H1 (cell line): ENCODE measurements at regions not wholly inside any gene's neighbourhood (a gene's known extent, or its start where the extent isn't known, plus 50 kb on each side); places are given as distances from the start of the nearest gene placed in this dataset.

Experiments
- CTCF ChIA-PET: fragments of 300-600 bp; sonication (Branson Sonifier 250); formaldehyde crosslinking; loops from one replicate; lab custom pipeline; 2021; ENCODE audit not compliant: partially characterized antibody; lab: Charles Lee
- POLR2A ChIA-PET: fragments of 300-600 bp; sonication (Branson Sonifier 250); formaldehyde crosslinking; loops from one replicate; lab custom pipeline; 2021; ENCODE audit warnings: inconsistent platforms; ENCODE audit not compliant: partially characterized antibody; lab: Charles Lee
- DNase-seq, 2 experiments: peaks; one replicate each; pipeline versions ENCODE4 v3.0.0 to v3.0.0-alpha.2; 2010 to 2022; ENCODE audit warnings: low spot score in 2 of 2, low read depth in 1 of 2, mixed read lengths in 1 of 2
- FAIRE-seq: peaks from 2 replicates; lab custom pipeline; 2011; peaks lifted over from hg19 to GRCh38; lab: Jason Lieb, UNC
- H2AFZ ChIP-seq: 2 replicates; pipeline ENCODE4 v1.8.1; 2012; ENCODE audit warnings: low read length, inconsistent platforms
- H2AK5ac ChIP-seq: 2 replicates; pipeline ENCODE4 v1.6.1; 2013; ENCODE audit warnings: low read depth, low read length
- H2BK120ac ChIP-seq: replicated peaks from 2 replicates; pipeline ENCODE3; 2013; ENCODE audit warnings: low read depth, low read length, inconsistent platforms
- H2BK12ac ChIP-seq: 2 replicates; pipeline ENCODE4 v1.6.1; 2013; ENCODE audit warnings: low read depth, low read length
- H2BK15ac ChIP-seq: 2 replicates; pipeline ENCODE4 v1.6.1; 2013; ENCODE audit warnings: low read length
- H2BK20ac ChIP-seq: 2 replicates; pipeline ENCODE4 v1.6.1; 2013; ENCODE audit warnings: low read length
- H2BK5ac ChIP-seq: 2 replicates; pipeline ENCODE4 v1.6.1; 2013; ENCODE audit warnings: low read depth, low read length
- H3K14ac ChIP-seq: 2 replicates; pipeline ENCODE4 v1.6.1; 2013; ENCODE audit warnings: inconsistent platforms; ENCODE audit not compliant: insufficient read length
- H3K18ac ChIP-seq: 2 replicates; pipeline ENCODE4 v1.6.1; 2013; ENCODE audit warnings: low read length; ENCODE audit errors: extremely low read depth
- H3K23ac ChIP-seq: 2 replicates; pipeline ENCODE4 v1.6.1; 2013; ENCODE audit warnings: inconsistent platforms; ENCODE audit not compliant: insufficient read length
- H3K23me2 ChIP-seq: 2 replicates; pipeline ENCODE4 v1.6.1; 2013; ENCODE audit warnings: low read depth, low read length
- H3K27ac ChIP-seq: 2 replicates; pipeline ENCODE4 v1.6.1; 2011; ENCODE audit warnings: low read depth, low read length, inconsistent platforms
- H3K27me3 ChIP-seq, 4 experiments: replicated peaks in 1 of 4; 1 replicate in 1 of 4; 2 replicates in 3 of 4; pipeline versions ENCODE4 v1.6.1 to v1.8.1; 2011 to 2013; ENCODE audit warnings: low read length in 3 of 4, mild to moderate bottlenecking in 3 of 4, inconsistent platforms in 2 of 4, mixed read lengths in 2 of 4, moderate library complexity in 1 of 4; ENCODE audit not compliant: control insufficient read depth in 3 of 4, insufficient read depth in 3 of 4; ENCODE audit errors: extremely low read depth in 1 of 4
- H3K36me3 ChIP-seq, 4 experiments: 2 replicates each; pipeline versions ENCODE4 v1.6.1 to v1.8.1; 2011 to 2013; ENCODE audit warnings: mild to moderate bottlenecking in 4 of 4, low read length in 3 of 4, moderate library complexity in 2 of 4, control low read depth in 1 of 4, inconsistent platforms in 1 of 4; ENCODE audit not compliant: insufficient read depth in 4 of 4, control insufficient read depth in 2 of 4
- H3K4ac ChIP-seq: replicated peaks from 2 replicates; pipeline ENCODE3; 2013; ENCODE audit warnings: low read length, low read depth, mixed read lengths, inconsistent platforms; ENCODE audit not compliant: insufficient read length
- H3K4me1 ChIP-seq, 4 experiments: replicated peaks in 1 of 4; 1 replicate in 1 of 4; 2 replicates in 3 of 4; pipeline versions ENCODE4 v1.6.1 to v1.8.1; 2011 to 2013; ENCODE audit warnings: low read length in 3 of 4, inconsistent platforms in 2 of 4, mixed read lengths in 1 of 4; ENCODE audit not compliant: insufficient read depth in 4 of 4, control insufficient read depth in 3 of 4
- H3K4me2 ChIP-seq, 2 experiments: 2 replicates each; pipeline versions ENCODE4 v1.6.1 to v1.8.1; 2011 to 2013; ENCODE audit warnings: low read depth in 2 of 2, low read length in 2 of 2, control low read depth in 1 of 2, inconsistent platforms in 1 of 2, mild to moderate bottlenecking in 1 of 2; ENCODE audit not compliant: insufficient read depth in 1 of 2
- H3K4me3 ChIP-seq, 4 experiments: fragments of 200-600, 300-600 bp in 1 of 4; sonication (generic), shearing (Covaris generic), sonication (Bioruptor Twin) in 1 of 4; 2 replicates each; pipeline versions ENCODE4 v1.5.1 to v1.8.1; 2011 to 2016; ENCODE audit warnings: low read length in 4 of 4, low read depth in 3 of 4, control low read depth in 2 of 4, inconsistent platforms in 2 of 4, mild to moderate bottlenecking in 2 of 4, mixed read lengths in 1 of 4, moderate library complexity in 1 of 4; ENCODE audit not compliant: insufficient read depth in 2 of 4; ENCODE audit errors: extremely low read depth in 1 of 4
- H3K56ac ChIP-seq: replicated peaks from 2 replicates; pipeline ENCODE3; 2013; ENCODE audit warnings: low read depth, mild to moderate bottlenecking, mixed read lengths, low read length, inconsistent platforms; ENCODE audit not compliant: insufficient read length
- H3K79me1 ChIP-seq: 2 replicates; pipeline ENCODE4 v1.6.1; 2013; ENCODE audit warnings: low read depth, low read length, control low read depth
- H3K79me2 ChIP-seq, 2 experiments: 2 replicates each; pipeline versions ENCODE4 v1.6.1 to v1.8.1; 2012 to 2013; ENCODE audit warnings: low read length in 2 of 2, mild to moderate bottlenecking in 2 of 2, inconsistent platforms in 1 of 2; ENCODE audit not compliant: insufficient read depth in 2 of 2, control insufficient read depth in 1 of 2
- H3K9ac ChIP-seq, 4 experiments: replicated peaks in 1 of 4; 1 replicate in 1 of 4; 2 replicates in 3 of 4; pipeline versions ENCODE4 v1.6.1 to v1.8.1; 2011 to 2013; ENCODE audit warnings: low read depth in 3 of 4, low read length in 3 of 4, control low read depth in 2 of 4, mild to moderate bottlenecking in 2 of 4, moderate library complexity in 2 of 4, inconsistent platforms in 1 of 4; ENCODE audit errors: extremely low read depth in 1 of 4
- H3K9me3 ChIP-seq, 2 experiments: 2 replicates each; pipeline versions ENCODE4 v1.6.1 to v1.8.1; 2012 to 2013; ENCODE audit warnings: mild to moderate bottlenecking in 2 of 2, moderate library complexity in 2 of 2, control low read depth in 1 of 2, inconsistent platforms in 1 of 2, low read depth in 1 of 2, low read length in 1 of 2, mixed read lengths in 1 of 2; ENCODE audit not compliant: insufficient read depth in 2 of 2
- H4K20me1 ChIP-seq, 2 experiments: replicated peaks in 1 of 2; 2 replicates each; pipeline versions ENCODE3 to v1.8.1; 2011 to 2013; ENCODE audit warnings: inconsistent platforms in 2 of 2, low read length in 2 of 2, mild to moderate bottlenecking in 1 of 2; ENCODE audit not compliant: insufficient read depth in 2 of 2, control insufficient read depth in 1 of 2
- H4K5ac ChIP-seq: 2 replicates; pipeline ENCODE4 v1.6.1; 2013; ENCODE audit warnings: low read length, low read depth, mixed read lengths, inconsistent platforms; ENCODE audit not compliant: insufficient read length
- H4K8ac ChIP-seq: 2 replicates; pipeline ENCODE4 v1.8.0; 2013; ENCODE audit warnings: mild to moderate bottlenecking, moderate library complexity, low read length, inconsistent platforms; ENCODE audit not compliant: insufficient read depth; ENCODE audit errors: extremely low read depth
- H4K91ac ChIP-seq: replicated peaks from 2 replicates; pipeline ENCODE3; 2013; ENCODE audit warnings: low read length, mixed read lengths, inconsistent platforms; ENCODE audit not compliant: insufficient read length
- KDM1A ChIP-seq: fragments of 200-600, 300-600 bp; sonication (generic); IDR thresholded peaks from 2 replicates; pipeline ENCODE4 v1.7.1; 2016; ENCODE audit warnings: mild to moderate bottlenecking, low read length, borderline replicate concordance
- WGBS, 2 experiments: shearing (Covaris generic) in 1 of 2; methylation state at CpG; one replicate each; pipeline versions ENCODE4 v1.1.6 to v1.1.7; 2013 to 2015; ENCODE audit warnings: low lambda C conversion rate in 2 of 2, mixed read lengths in 2 of 2, inconsistent platforms in 1 of 2, low coverage in 1 of 2, missing lambda C conversion rate in 1 of 2; ENCODE audit not compliant: insufficient replicate concordance in 2 of 2, insufficient coverage in 1 of 2, insufficient read length in 1 of 2; ENCODE audit errors: extremely low coverage in 1 of 2, missing lambda C conversion rate in 1 of 2; 5-methylcytosine and 5-hydroxymethylcytosine counted together

- H3K9me3 ChIP-seq, result no peaks in the 10 kb centered on the region
- no peak overlapping the region for H3K56ac ChIP-seq
- no peak overlapping the region for H3K4me2 ChIP-seq
- H3K4me3 ChIP-seq, result no peak overlapping the region
- no peak overlapping the region for H2BK20ac ChIP-seq
- H2BK5ac ChIP-seq, result no peak overlapping the region
- no peak overlapping the region for H2BK15ac ChIP-seq
- H2BK120ac ChIP-seq, result no peak overlapping the region
- H3K79me2 ChIP-seq, result no peaks in the 10 kb centered on the region
- POLR2A ChIA-PET, result interaction anchor here (0.9 to 1.1 kb wide), 2 partner anchors 8 to 289 kb away, joined by 3 read pairs; partner anchors contain the start of gene GCFC2
- H3K4me1 ChIP-seq, result no peaks in the 10 kb centered on the region; a peak in 1 of 7 replicates
- FAIRE-seq (no peak), DNase-seq (no peak)
- no peak overlapping the region for H3K4ac ChIP-seq
- no peak overlapping the region for H3K27ac ChIP-seq
- WGBS, 2 experiments, result 100% methylated on average over 1 of the region's 1 CpG; no CpG with 5 or more reads in 1 of the 2 experiments
- no peak overlapping the region for H2AK5ac ChIP-seq
- no peak overlapping the region for H3K9ac ChIP-seq
- no peak overlapping the region for H4K5ac ChIP-seq
- no peaks in the 10 kb centered on the region for H4K20me1 ChIP-seq
- H3K27me3 ChIP-seq, result no peaks in the 10 kb centered on the region
- no peak overlapping the region for H4K91ac ChIP-seq
- H4K8ac ChIP-seq, result no peak overlapping the region
- H3K14ac ChIP-seq, result no peak overlapping the region
- no peak overlapping the region for H3K18ac ChIP-seq
- no peaks in the 10 kb centered on the region for H3K79me1 ChIP-seq
- CTCF ChIA-PET, result interaction anchor here (1.0 to 1.1 kb wide), 2 partner anchors 17 to 207 kb away, joined by 3 read pairs; no protein-coding TSS in a partner anchor
- H2BK12ac ChIP-seq, result no peak overlapping the region
- H3K23me2 ChIP-seq, result no peaks in the 10 kb centered on the region; the same call in 1 of the 2 replicates
- no peaks in the 10 kb centered on the region for H3K36me3 ChIP-seq
- TF ChIP-seq KDM1A, result no peak
- TF ChIP-seq, all 59 proteins: peak for 0
- Histone ChIP-seq H2AFZ (no peak overlapping the region), H3K23ac (no peak overlapping the region)
Measured at GRCh38 chr2:75421986-75422385, 138.8 kb downstream of the EVA1A start.
